NT2/D1 (cell line): ENCODE measurements at regions not wholly inside any gene's neighbourhood (a gene's known extent, or its start where the extent isn't known, plus 50 kb on each side); places are given as distances from the start of the nearest gene placed in this dataset.

Experiments
- SUZ12 ChIP-seq: IDR thresholded peaks from 2 replicates; pipeline ENCODE4 v1.6.1; 2011; ENCODE audit not compliant: insufficient read length, insufficient read depth; ENCODE audit errors: extremely low read depth
- YY1 ChIP-seq: IDR thresholded peaks from 2 replicates; pipeline ENCODE4 v1.6.1; 2011; ENCODE audit not compliant: insufficient read length, insufficient read depth
- ZNF274 ChIP-seq: IDR thresholded peaks from 2 replicates; pipeline ENCODE4 v1.6.1; 2011; ENCODE audit warnings: mild to moderate bottlenecking, low read depth, low read length

GRCh38 chr10:55704950-55705349, 656.1 kb downstream of the ZWINT start:
- TF ChIP-seq SUZ12 (no peak), YY1 (no peak), ZNF274 (no peak)
